ENCODE measurements at regions not wholly inside any gene's neighbourhood (a gene's known extent, or its start where the extent isn't known, plus 50 kb on each side); places are given as distances from the start of the nearest gene placed in this dataset.

DNA sequence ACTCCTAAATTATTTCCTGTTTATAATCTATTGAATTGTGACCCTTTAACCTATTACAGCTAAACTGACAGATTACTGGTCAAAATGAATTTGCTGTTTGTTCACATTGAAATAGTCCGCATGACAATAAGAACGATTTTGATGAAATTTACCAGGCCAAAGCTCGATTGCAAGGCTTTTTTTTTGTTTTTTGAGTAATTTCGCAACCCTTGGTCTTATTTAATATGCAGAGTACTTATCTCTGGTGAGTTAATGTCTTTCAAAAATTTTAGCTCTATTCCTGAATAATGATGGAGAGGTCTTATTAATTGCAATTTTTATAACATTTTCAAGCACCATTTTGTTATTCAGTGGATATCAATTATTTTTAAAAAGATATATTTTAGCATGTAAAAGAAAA is 362.4 kb downstream of the OTOL1 start:
- FAIRE-seq (no peak), DNase-seq (ENCODE audit: insufficient read length, low spot score) (no peak)
- TF ChIP-seq, protein P1, sequence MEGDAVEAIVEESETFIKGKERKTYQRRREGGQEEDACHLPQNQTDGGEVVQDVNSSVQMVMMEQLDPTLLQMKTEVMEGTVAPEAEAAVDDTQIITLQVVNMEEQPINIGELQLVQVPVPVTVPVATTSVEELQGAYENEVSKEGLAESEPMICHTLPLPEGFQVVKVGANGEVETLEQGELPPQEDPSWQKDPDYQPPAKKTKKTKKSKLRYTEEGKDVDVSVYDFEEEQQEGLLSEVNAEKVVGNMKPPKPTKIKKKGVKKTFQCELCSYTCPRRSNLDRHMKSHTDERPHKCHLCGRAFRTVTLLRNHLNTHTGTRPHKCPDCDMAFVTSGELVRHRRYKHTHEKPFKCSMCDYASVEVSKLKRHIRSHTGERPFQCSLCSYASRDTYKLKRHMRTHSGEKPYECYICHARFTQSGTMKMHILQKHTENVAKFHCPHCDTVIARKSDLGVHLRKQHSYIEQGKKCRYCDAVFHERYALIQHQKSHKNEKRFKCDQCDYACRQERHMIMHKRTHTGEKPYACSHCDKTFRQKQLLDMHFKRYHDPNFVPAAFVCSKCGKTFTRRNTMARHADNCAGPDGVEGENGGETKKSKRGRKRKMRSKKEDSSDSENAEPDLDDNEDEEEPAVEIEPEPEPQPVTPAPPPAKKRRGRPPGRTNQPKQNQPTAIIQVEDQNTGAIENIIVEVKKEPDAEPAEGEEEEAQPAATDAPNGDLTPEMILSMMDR (IDR thresholded peaks at IDR 0.05; ENCODE audit: insufficient read depth, missing control alignments): no peak

DNA sequence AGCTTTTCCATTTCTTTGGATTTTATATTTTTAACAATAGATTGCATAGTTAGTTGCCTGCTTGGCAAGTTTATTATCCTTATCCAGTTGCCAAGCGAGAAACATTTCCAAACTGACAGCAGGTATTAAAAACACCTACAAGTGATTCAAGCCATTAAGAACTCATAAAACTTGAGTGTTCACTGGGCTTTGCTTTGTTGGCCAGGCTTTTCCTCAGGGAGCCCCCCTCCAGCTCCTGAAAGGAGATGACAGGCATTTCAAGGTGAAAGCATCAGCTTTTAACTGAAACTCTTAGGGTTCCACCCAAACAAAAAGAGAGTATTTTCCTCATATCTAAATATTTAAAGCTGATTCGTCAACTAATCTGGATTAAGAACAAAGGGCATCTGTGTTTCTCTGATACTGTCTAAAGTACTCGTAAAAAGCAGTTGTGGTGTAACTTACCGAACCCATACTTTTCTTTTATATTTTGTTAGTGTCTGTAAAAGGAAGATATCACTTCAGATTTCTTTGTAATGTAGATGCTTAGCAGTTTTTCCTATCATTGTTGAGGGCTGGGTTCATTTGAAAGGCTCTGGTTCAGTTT is 363.4 kb downstream of the OTOL1 start:
- FAIRE-seq (no peak), DNase-seq (ENCODE audit: insufficient read length, low spot score) (no peak)
- TF ChIP-seq, protein P1 (IDR thresholded peaks at IDR 0.05; ENCODE audit: insufficient read depth, missing control alignments): no peak

DNA sequence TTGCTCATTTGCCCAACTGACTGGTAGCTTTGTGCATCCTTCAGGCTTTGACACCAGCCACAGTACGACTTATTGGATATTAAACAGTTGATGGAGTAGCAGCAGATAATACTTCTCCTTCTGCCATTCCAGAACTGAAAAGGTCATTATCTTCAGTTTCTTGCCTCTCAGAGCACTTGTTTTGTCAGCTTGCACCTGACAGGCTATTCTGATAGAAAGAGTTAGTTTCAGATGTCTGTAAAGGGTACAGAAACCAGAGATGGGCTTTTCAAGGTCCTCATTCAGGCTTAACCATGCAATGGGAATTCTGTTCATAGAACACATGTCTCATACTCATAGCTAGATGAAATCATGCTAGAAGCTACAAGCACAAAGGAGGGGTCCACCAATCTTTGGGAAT is 367.2 kb downstream of the OTOL1 start:
- DNase-seq (ENCODE audit: insufficient read length, low spot score) (no peak), FAIRE-seq (no peak)
- TF ChIP-seq, protein P1 (IDR thresholded peaks at IDR 0.05; ENCODE audit: insufficient read depth, missing control alignments): no peak

DNA sequence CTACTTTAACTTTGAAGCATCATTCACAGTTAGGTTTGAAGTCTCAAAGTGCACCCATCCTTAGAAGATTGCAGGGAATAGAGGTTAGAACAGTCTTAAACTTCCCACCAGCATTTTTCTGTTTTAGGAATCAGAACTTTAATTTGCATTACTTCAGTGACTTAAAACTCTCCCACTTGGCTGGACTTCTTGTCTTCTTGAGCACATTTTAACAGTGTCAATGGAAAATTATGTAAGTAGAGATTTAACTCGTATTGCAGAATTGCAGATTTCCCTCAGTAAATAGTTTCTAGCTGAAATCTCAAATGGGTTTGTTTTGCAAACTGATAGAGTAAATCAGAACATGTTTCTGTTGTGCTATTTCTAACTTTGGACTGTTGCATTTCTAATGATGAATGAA is 369.6 kb downstream of the OTOL1 start:
- TF ChIP-seq, protein P1 (IDR thresholded peaks at IDR 0.05; ENCODE audit: insufficient read depth, missing control alignments): no peak
- DNase-seq (ENCODE audit: insufficient read length, low spot score) (no peak), FAIRE-seq (no peak)

DNA sequence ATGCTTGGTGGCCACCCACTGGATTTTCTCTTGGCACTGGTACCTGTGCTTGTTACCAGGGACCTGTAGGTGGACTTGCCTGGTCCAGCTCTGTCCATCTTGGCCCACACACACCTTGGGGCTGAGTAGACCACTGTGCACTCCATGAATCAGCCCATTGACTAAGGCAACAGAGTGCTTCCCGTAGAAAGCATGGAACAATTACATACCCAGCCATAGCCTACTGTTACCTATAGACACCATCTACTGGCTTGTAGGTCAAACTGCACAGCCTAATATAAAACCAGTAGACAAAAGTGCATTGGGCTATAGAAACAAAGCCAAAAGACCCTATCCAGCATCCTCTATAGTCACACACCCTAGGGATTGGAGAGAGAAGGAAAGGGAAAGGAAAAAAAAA is 378.9 kb downstream of the OTOL1 start:
- DNase-seq (ENCODE audit: insufficient read length, low spot score) (no peak), FAIRE-seq (no peak)
- TF ChIP-seq, protein P1 (IDR thresholded peaks at IDR 0.05; ENCODE audit: insufficient read depth, missing control alignments): no peak

DNA sequence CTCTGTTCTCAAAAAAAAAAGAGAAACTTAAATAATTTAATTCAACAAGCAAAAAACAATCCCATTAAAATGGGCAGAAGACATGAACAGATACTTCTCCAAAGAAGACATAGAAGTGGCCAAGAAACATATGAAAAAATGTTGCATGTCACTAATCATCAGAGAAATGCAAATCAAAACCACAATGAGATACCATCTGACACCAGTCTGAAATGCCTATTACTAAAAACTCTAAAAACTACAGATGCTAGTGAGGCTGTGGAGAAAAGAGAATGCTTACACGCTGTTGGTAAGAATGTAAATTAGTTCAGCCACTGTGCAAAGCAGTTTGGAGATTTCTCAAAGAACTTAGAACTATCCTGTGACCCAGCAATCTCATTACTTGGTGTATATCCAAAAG is 382.9 kb downstream of the OTOL1 start:
- FAIRE-seq (no peak), DNase-seq (ENCODE audit: insufficient read length, low spot score) (no peak)

DNA sequence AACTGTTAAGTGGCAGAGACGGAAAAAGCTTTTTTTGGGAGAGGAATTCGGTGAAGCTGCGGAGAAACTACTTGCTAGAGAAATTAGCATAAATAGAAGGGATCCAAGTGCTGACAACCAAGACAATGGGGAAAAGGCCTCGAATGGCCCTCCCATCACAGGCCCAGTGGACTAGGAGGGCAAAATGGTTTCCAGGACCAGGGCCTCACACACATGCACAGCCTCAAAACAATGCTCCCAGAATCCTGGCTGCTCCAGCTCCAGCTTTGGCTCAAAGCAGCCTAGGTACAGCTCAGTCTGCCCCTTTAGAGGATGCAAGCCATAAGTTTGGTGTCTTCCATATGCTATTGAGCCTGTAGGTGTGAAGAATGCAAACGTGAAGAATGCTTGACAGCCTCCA is 388.2 kb downstream of the OTOL1 start:
- DNase-seq (ENCODE audit: insufficient read length, low spot score) (no peak), FAIRE-seq (no peak)
- TF ChIP-seq, protein P1 (IDR thresholded peaks at IDR 0.05; ENCODE audit: insufficient read depth, missing control alignments): no peak

More for the DNA sequence above, 382.9 kb downstream of the OTOL1 start:
- TF ChIP-seq, protein P1 (IDR thresholded peaks at IDR 0.05; ENCODE audit: insufficient read depth, missing control alignments): no peak
